Limb (tissue), 2 donors: ENCODE measurements at regions not wholly inside any gene's neighbourhood (a gene's known extent, or its start where the extent isn't known, plus 50 kb on each side); places are given as distances from the start of the nearest gene placed in this dataset.

Experiments
- DNase-seq, 2 donors: peaks; one replicate each; pipeline ENCODE4 v3.0.0-alpha.2; 2016; ENCODE audit errors: extremely low spot score in 2 of 2

- no peak for DNase-seq
Measured at GRCh38 chr6:143595251-143596036, 82.3 kb upstream of the PHACTR2 start.

GRCh38 chr6:143594647-143595046 lies 83.1 kb upstream of the PHACTR2 start:
- DNase-seq: no peak

GRCh38 chr6:143592335-143592734 lies 80.8 kb upstream of the FUCA2 start:
- DNase-seq: no peak

- no peak for DNase-seq
Measured at GRCh38 chr6:143591441-143591840, 79.9 kb upstream of the FUCA2 start.

DNA sequence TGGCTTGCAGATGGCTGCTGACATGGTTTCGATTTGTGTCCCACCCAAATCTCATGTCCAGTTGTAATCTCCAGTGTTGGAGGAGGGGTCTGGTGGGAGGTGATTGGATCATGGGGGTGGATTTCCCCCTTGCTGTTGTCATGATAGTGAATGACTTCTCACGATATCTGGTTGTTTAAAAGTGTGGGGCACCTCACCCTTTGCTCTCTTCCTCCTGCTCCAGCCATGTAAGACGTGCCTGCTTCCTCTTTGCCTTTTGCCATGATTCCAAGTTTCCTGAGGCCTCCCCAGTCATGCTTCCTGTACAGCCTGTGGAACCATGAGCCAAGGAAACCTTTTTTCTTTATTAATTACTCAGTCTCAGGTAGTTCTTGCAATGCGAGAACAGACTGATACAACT lies 77.6 kb upstream of the FUCA2 start:
- DNase-seq: no peak

DNA sequence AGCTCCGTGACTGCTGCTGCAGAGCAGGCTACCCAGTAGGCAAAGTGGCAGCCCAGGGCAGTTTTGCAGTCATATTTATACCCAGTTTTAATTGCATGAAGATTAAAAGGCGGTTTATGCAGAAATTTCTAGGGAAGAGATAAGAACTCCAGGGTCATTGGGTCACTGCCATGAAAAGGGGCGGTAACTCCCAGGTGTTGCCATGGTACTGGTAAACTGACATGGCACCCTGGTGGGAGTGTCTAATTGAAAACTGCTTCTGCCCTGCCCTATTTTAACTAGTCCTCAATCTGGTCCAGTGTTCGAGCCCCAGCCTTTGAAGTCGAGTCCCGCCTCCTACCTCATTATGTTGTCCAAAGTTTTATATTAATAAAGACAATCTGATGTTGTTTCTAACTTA lies 75.0 kb upstream of the FUCA2 start:
- no peak for DNase-seq

GRCh38 chr6:143585716-143586115 lies 74.2 kb upstream of the FUCA2 start:
- no peak for DNase-seq

DNA sequence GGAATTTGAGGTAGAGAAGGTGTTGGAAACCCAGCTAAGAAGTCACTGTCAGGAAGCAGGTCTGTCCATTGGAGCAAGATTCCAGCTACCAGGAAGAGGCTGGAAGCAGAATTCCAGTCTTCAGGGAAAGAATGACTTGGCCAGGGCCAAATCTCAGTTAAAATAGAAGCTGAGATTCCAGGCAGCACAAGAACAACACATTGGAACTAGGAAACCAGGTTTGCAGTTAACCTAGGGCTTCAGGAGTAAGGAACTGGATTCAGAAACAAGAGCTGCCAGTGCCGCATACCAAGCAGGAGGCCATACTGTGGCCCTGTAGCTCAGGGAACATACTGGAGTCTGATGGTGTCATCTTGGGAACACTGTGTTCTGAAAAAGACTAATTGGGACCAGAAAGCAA lies 73.7 kb upstream of the FUCA2 start:
- DNase-seq: no peak

DNA sequence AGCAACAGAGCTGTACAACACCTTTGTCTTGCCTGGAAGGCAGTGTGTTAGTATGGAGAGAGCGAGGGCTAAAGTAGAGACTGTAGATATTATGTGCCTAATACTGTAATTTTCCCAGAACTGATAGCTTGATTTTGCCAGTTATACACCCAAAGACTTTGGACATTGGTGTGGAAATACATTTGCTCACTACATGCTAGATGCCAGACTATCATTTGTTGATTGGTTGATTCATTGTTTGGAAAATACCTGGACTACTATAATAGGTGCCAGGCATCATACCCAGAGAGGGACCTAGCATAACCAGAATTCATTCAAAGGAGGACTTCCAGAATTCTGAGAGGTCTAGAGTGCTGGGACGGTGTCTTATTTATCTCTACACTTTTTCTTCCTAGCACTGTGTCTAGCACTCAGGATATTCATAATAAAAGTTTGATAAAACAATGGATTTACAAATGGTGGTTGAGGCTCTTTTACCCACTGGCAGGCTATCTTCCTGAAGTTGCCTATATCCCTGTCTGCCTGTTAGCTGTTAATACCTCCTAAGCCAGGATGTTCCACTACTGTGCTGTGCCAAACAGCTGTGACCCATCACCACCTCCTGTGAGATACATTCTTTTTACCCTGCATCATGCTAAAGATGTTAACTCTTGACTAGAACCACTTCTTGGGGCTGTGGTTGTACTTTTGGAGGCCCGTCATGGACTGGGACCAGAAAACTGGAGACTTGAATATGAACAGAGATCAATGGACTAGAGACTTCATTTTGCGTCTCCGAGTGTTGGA lies 72.2 kb upstream of the FUCA2 start:
- peak in 1 of 2 donors; percentile 52 for DNase-seq

- no peak for DNase-seq
Measured at GRCh38 chr6:143581835-143582480, 70.4 kb upstream of the FUCA2 start.

DNA sequence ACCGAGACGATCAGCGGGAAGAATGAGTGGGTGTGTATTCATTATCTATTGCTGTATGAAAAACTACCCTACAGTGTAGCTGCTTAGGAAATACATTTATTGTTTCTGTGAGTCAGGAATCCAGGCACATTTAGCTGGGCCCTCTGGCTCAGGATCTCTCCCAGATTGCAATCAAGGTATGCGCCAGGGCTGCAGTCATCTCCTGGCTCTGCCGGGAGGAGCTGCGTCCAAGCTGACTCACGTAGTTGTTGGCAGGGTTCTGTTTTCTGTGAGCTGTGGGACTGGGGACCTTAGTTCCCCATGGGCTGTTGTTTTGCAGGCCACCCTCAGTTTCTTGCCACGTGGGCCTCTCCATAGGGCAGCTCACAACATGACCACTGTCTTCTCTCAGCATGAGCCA lies 68.2 kb upstream of the FUCA2 start:
- DNase-seq: no peak

DNA sequence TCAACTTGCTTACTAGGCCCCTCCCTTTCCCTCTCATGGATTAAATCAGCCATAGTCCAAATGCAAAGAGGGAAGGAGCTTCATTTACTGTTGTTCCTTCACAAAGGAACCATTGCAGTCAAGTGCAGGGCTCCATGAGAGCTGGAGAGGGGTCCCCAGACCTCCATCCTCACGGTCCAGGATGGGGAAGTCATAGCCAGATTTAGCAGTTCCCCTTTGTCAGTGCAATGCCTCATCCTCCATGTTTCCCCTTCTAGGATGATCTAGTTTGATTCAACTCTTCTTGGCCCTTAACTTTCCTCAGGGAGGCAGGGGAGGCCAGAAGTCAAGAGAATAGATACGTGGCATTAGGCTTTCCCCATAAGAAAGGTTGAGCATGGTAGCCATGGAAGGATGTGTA lies 66.5 kb upstream of the FUCA2 start:
- DNase-seq: no peak

- peak in 1 of 2 donors; percentile 76 for DNase-seq
Measured at GRCh38 chr6:143575901-143576426, 64.4 kb upstream of the FUCA2 start.

- DNase-seq: peak; percentile 61 to 93
Measured at GRCh38 chr6:143575440-143575839, 63.9 kb upstream of the FUCA2 start.

DNA sequence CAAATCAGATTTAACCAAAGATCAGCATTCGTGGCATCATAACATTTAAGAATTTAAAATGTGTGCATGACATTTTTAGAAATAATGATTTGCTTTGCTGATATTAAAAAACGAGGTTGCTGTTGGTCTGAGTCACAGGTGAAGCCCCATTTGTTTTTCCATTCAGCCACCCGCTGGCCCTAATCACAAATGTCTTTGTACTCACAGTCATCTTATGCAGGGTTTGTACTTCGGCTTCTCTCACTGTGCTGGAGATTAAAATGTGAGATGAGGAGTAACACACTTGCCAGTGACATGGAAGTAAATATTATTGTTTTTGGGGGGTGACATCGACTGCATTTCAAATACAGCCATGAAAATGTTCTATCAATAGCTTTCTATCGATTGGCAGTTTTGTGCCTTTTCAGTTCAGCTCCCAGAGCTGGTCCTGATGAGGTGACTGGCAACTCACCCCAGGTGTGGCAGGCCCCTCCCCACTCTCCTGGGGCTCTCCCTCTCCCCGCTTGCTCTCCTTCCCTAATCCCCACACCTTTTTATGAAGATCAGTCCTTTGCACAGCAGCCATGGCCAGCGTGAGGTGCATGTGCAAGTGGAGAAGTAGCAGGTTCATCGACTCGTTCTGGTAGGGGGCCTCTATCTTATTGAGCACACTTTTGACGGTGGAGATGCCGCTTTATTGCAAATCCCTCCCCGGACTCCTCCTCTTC lies 58.8 kb upstream of the FUCA2 start:
- DNase-seq: no peak

GRCh38 chr6:143569040-143569439 lies 57.5 kb upstream of the FUCA2 start:
- no peak for DNase-seq

GRCh38 chr6:143564484-143565017 lies 53.0 kb upstream of the FUCA2 start:
- no peak for DNase-seq

DNA sequence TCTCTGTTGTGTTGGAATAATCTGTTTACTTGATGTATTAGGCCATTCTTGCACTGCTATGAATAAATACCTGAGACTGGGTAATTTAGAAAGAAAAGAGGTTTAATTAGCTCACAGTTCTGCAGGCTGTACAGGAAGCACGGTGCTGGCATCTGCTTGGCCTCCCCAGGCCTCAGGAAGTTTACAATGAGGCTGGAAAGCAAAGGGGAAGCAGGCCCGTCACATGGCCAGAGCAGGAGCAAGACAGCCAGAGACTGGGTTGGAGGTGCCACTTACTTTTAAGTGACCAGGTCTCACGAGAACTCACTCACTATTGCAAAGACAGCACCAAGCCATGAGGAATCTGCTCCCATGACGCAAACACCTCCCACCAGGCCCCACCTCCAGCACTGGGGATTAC lies 50.6 kb upstream of the FUCA2 start:
- DNase-seq: no peak
